Neural progenitor cell (in vitro differentiated cells): ENCODE measurements at regions not wholly inside any gene's neighbourhood (a gene's known extent, or its start where the extent isn't known, plus 50 kb on each side); places are given as distances from the start of the nearest gene placed in this dataset.

ENCODE experiments used
- DNase-seq: peaks from one replicate; pipeline ENCODE4 v3.0.0-alpha.2; 2016; ENCODE audit warnings: low spot score
- H2AFZ ChIP-seq: fragments of 200-600 bp; sonication (generic); replicated peaks from 2 replicates; pipeline ENCODE4 v1.6.1; 2016; ENCODE audit warnings: antibody characterized with exemption
- H3F3A ChIP-seq: fragments of 200-600 bp; sonication (generic); 2 replicates; pipeline ENCODE4 v1.6.1; 2016; ENCODE audit warnings: antibody characterized with exemption, low read depth
- H3K27ac ChIP-seq: fragments of 200-600 bp; sonication (generic); 2 replicates; pipeline ENCODE4 v1.5.1; 2016; ENCODE audit warnings: mild to moderate bottlenecking
- H3K27me3 ChIP-seq: fragments of 200-600 bp; sonication (generic); 2 replicates; pipeline ENCODE4 v1.6.1; 2016; ENCODE audit warnings: mild to moderate bottlenecking, moderate library complexity
- H3K36me3 ChIP-seq: fragments of 200-600 bp; sonication (generic); 2 replicates; pipeline ENCODE4 v1.5.1; 2016
- H3K4me1 ChIP-seq: fragments of 200-600 bp; sonication (generic); 2 replicates; pipeline ENCODE4 v1.6.1; 2016; ENCODE audit warnings: mixed run types
- H3K4me2 ChIP-seq: fragments of 200-600 bp; sonication (generic); 2 replicates; pipeline ENCODE4 v1.6.1; 2016
- H3K4me3 ChIP-seq: fragments of 200-600 bp; sonication (generic); 2 replicates; pipeline ENCODE4 v1.5.1; 2016
- H3K79me2 ChIP-seq: fragments of 200-600 bp; sonication (generic); 2 replicates; pipeline ENCODE4 v1.6.1; 2016; ENCODE audit warnings: low read depth
- H3K9ac ChIP-seq: fragments of 200-600 bp; sonication (generic); 2 replicates; pipeline ENCODE4 v1.6.1; 2016
- H3K9me3 ChIP-seq: fragments of 200-600 bp; sonication (generic); 2 replicates; pipeline ENCODE4 v1.5.1; 2016; ENCODE audit warnings: low read depth
- H4K20me1 ChIP-seq: fragments of 200-600 bp; sonication (generic); 2 replicates; pipeline ENCODE4 v1.6.1; 2016; ENCODE audit warnings: low read depth
- H3K27ac Mint-ChIP-seq: 3 replicates; pipeline ENCODE4 v1.8.0; 2021; ENCODE audit warnings: mixed read lengths
- H3K27me3 Mint-ChIP-seq: 2 replicates; pipeline ENCODE4 v1.8.0; 2022; ENCODE audit warnings: low read depth, mild to moderate bottlenecking, inconsistent platforms, moderate library complexity, mixed read lengths; ENCODE audit not compliant: insufficient read depth
- H3K36me3 Mint-ChIP-seq: 3 replicates; pipeline ENCODE4 v1.8.0; 2021; ENCODE audit warnings: mixed read lengths
- H3K4me1 Mint-ChIP-seq: 3 replicates; pipeline ENCODE4 v1.8.0; 2021; ENCODE audit warnings: mixed read lengths
- H3K4me3 Mint-ChIP-seq: 3 replicates; pipeline ENCODE4 v1.8.0; 2021; ENCODE audit warnings: mild to moderate bottlenecking, moderate library complexity, mixed read lengths
- H3K9me3 Mint-ChIP-seq: 3 replicates; pipeline ENCODE4 v1.8.0; 2020; ENCODE audit warnings: mixed read lengths
- EZH2 ChIP-seq: fragments of 200-600 bp; sonication (generic); IDR thresholded peaks from 2 replicates; pipeline ENCODE4 v1.6.1; 2017; ENCODE audit warnings: antibody characterized with exemption, mild to moderate bottlenecking, moderate library complexity
- EZH2phosphoT487 ChIP-seq: fragments of 200-600 bp; sonication (generic); IDR thresholded peaks from 2 replicates; pipeline ENCODE4 v1.6.1; 2017; ENCODE audit warnings: antibody characterized with exemption
- TF ChIP-seq, protein P1 (sequence below): fragments of 200-600 bp; sonication (generic); IDR thresholded peaks from 2 replicates; pipeline ENCODE4 v1.5.1; 2017; ENCODE audit warnings: antibody characterized with exemption, mild to moderate bottlenecking

DNA sequence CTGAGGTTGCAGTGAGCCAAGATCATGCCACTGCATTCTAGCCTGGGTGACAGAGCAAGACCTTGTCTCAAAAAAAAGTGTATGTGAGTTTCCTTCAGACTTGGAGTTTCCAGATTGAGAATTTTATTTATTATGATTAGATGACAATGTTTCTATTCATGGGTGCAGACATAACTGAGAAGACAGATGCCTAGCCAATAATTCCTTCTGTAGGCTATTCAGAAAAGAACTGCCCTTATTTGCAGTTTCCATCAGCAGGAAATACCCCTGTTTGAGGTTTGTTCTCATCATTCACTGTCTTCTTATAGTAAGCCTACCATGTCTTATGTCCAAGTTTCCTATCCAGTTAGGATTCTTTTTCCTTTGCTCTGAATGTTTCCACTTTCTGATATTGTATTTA lies 269.0 kb downstream of the KTN1 start:
- Histone ChIP-seq H3K9me3 (no peaks in the 10 kb centered on the region), H3K4me2 (no peak overlapping the region), H3K4me1 (peaks cover 7% of the 10 kb centered on the region), H4K20me1 (no peaks in the 10 kb centered on the region), H3F3A (peaks cover 12% of the 10 kb centered on the region), H3K27ac (no peak overlapping the region), H2AFZ (no peak overlapping the region), H3K4me3 (no peak overlapping the region), H3K27me3 (no peaks in the 10 kb centered on the region), H3K79me2 (no peaks in the 10 kb centered on the region), H3K36me3 (no peaks in the 10 kb centered on the region), H3K9ac (no peak overlapping the region)
- TF ChIP-seq EZH2 (no peak), EZH2phosphoT487 (no peak)
- TF ChIP-seq, protein P1, sequence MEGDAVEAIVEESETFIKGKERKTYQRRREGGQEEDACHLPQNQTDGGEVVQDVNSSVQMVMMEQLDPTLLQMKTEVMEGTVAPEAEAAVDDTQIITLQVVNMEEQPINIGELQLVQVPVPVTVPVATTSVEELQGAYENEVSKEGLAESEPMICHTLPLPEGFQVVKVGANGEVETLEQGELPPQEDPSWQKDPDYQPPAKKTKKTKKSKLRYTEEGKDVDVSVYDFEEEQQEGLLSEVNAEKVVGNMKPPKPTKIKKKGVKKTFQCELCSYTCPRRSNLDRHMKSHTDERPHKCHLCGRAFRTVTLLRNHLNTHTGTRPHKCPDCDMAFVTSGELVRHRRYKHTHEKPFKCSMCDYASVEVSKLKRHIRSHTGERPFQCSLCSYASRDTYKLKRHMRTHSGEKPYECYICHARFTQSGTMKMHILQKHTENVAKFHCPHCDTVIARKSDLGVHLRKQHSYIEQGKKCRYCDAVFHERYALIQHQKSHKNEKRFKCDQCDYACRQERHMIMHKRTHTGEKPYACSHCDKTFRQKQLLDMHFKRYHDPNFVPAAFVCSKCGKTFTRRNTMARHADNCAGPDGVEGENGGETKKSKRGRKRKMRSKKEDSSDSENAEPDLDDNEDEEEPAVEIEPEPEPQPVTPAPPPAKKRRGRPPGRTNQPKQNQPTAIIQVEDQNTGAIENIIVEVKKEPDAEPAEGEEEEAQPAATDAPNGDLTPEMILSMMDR, result no peak
- H3K4me1 Mint-ChIP-seq, result peaks cover 14% of the 10 kb centered on the region
- no peak for DNase-seq
- no peak overlapping the region for H3K27ac Mint-ChIP-seq
- H3K9me3 Mint-ChIP-seq, result peaks cover 9% of the 10 kb centered on the region
- peaks cover 9% of the 10 kb centered on the region for H3K27me3 Mint-ChIP-seq
- H3K4me3 Mint-ChIP-seq, result no peak overlapping the region
- H3K36me3 Mint-ChIP-seq, result no peaks in the 10 kb centered on the region

DNA sequence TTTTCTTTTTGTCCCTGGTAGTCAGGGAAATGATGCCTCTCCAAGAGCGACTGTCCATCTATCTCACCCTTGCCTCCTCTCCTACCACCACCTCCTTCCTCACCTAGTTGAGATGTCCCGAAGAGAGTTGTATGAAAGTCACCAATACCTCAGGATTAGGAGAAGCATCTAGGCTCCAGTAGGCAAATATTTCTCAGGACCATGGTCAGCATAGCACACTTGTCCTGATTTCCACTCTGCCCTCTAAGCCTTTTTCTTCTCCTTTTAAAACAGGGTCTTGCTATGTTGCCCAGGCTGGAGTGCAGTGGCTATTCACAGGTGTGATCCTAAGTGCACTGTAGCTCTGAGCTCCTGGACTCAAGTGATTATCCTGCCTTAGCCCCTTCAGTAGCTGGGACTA lies 268.4 kb upstream of the PELI2 start:
- Mint-ChIP-seq H3K4me1 (peaks cover 13% of the 10 kb centered on the region), H3K27ac (no peak overlapping the region), H3K27me3 (peaks cover 9% of the 10 kb centered on the region), H3K4me3 (no peak overlapping the region), H3K9me3 (peaks cover 9% of the 10 kb centered on the region), H3K36me3 (no peaks in the 10 kb centered on the region)
- Histone ChIP-seq H3K79me2 (no peaks in the 10 kb centered on the region), H3K4me3 (no peak overlapping the region), H3K4me2 (no peak overlapping the region), H4K20me1 (no peaks in the 10 kb centered on the region), H3K9me3 (no peaks in the 10 kb centered on the region), H3K27ac (no peak overlapping the region), H3F3A (peaks cover 12% of the 10 kb centered on the region), H3K9ac (no peak overlapping the region), H2AFZ (no peak overlapping the region), H3K36me3 (no peaks in the 10 kb centered on the region), H3K4me1 (peaks cover 7% of the 10 kb centered on the region), H3K27me3 (no peaks in the 10 kb centered on the region)
- no peak for DNase-seq
- TF ChIP-seq, protein P1, result no peak
- TF ChIP-seq EZH2phosphoT487, result no peak
- no peak for TF ChIP-seq EZH2

DNA sequence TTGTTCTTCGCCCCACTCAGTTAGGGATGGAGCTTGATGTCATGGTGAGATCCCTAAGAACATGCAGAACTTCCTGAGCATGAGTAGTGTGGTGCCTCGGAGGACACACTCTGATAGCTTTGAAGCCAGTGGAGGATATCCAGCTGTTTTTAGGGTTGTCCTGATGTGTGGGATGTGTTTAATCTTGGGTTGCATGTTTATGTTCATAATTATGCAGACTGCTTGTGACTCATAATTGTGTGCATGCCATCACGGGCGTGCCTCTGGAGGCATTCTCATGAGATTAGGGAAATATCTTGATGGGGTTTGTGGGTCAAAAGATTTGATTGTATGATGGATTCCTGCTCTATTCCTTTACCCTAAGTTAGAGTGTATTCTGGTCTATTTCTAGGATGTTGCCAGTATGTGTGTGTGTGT lies 267.4 kb upstream of the PELI2 start:
- Histone ChIP-seq H2AFZ (no peak overlapping the region), H3K36me3 (no peaks in the 10 kb centered on the region), H3K4me1 (peaks cover 7% of the 10 kb centered on the region), H3K27ac (no peak overlapping the region), H3K9ac (no peak overlapping the region), H3K79me2 (no peaks in the 10 kb centered on the region), H3K9me3 (no peaks in the 10 kb centered on the region), H4K20me1 (no peaks in the 10 kb centered on the region), H3F3A (peaks cover 12% of the 10 kb centered on the region), H3K4me2 (no peak overlapping the region), H3K4me3 (no peak overlapping the region), H3K27me3 (no peaks in the 10 kb centered on the region)
- H3K27ac Mint-ChIP-seq, result no peak overlapping the region
- H3K4me1 Mint-ChIP-seq, result peaks cover 13% of the 10 kb centered on the region
- no peak for DNase-seq
- H3K36me3 Mint-ChIP-seq, result no peaks in the 10 kb centered on the region
- peaks cover 4% of the 10 kb centered on the region for H3K9me3 Mint-ChIP-seq
- H3K27me3 Mint-ChIP-seq, result peaks cover 9% of the 10 kb centered on the region
- TF ChIP-seq EZH2, result no peak
- TF ChIP-seq EZH2phosphoT487, result no peak
- TF ChIP-seq, protein P1, result no peak
- no peak overlapping the region for H3K4me3 Mint-ChIP-seq
